SH-SY5Y (cell line): ENCODE measurements at regions not wholly inside any gene's neighbourhood (a gene's known extent, or its start where the extent isn't known, plus 50 kb on each side); places are given as distances from the start of the nearest gene placed in this dataset.

Experiments used
- GATA2 ChIP-seq: IDR thresholded peaks from 2 replicates; pipeline ENCODE4 v1.6.1; 2011; ENCODE audit warnings: mild to moderate bottlenecking, low read depth, low read length
- GATA3 ChIP-seq: IDR thresholded peaks from 2 replicates; pipeline ENCODE4 v1.6.1; 2011; ENCODE audit warnings: low read depth, mild to moderate bottlenecking, low read length, moderate library complexity

DNA sequence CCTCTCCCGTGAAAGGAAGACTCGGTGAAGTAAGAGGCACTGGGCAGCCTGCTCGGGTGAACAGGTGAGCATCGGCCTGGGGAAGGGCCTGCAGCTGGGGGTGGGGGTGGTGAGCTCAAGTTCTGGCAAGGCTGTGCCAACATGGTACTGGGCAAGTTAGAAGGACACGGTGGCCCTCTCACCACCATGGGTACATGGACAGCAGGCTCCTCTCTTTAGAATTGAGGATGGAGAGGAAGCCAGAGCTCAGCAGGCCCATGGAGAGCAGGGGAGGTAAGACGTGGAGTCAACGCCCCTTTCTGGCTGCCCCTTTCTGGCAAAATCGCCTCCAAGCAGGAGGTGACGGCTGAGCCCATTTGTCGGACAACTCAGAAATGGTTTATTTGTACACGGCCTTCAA is 135.6 kb downstream of the ANKRD60 start:
- TF ChIP-seq GATA2 (no peak), GATA3 (no peak)

DNA sequence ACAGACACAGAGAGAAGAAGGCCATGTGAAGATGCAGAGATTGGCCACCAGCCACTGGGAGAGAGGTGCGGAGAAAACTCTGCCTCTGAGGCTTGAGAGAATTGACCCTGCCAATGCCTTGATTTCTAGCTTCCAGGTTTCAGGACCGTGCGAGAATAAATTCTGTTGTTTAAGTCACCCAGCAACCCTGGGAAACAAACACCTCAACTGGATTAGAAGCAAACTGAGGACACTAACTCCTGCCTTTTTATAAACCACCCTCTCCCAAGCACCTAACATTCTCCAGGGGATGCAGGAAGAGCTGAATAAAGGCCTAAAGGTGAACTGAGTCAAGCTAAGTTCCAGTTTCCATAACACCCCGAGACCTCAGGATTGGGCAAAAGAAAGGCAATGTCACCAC is 136.1 kb downstream of the ANKRD60 start:
- TF ChIP-seq GATA2 (no peak), GATA3 (no peak)

DNA sequence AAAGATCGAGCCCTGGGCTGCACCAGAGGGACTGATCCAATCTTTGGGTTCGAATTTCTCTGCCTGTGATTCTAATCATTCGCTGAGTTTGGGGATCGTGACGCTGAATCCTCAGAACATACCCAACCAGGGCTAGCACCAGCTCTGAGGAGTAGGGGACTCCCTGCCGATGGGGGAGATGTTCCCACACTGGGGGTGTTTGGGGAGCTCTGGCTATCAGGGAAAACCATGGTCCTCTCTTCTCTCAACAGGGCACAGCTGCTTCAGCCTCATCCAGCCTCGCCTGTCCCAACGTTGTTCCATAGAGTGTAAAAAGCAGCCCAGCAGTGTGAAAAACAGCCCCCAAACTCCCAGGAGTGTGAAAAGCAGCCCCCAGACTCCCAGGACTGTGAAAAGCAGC is 136.6 kb downstream of the ANKRD60 start:
- TF ChIP-seq GATA2 (no peak), GATA3 (no peak)

DNA sequence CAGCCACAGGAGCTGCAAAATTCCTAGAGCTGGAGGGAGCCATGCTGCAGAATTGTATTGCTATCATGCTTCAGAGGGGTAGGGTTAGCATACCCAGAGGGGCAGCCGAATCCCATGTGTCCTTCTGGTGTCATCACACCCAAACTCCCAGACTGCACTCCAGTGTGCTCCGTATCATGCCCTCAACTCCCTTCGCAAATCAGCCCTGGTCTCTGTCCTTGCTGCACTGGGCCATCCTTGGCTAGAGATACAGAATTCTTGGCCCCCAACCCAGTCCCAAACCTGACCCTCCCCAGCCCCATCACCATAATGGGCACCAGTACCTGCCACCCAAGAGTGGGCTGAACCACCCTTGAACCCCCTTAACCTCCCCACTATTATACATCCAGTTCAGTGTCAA is 138.3 kb downstream of the ANKRD60 start:
- TF ChIP-seq GATA2 (no peak), GATA3 (no peak)

DNA sequence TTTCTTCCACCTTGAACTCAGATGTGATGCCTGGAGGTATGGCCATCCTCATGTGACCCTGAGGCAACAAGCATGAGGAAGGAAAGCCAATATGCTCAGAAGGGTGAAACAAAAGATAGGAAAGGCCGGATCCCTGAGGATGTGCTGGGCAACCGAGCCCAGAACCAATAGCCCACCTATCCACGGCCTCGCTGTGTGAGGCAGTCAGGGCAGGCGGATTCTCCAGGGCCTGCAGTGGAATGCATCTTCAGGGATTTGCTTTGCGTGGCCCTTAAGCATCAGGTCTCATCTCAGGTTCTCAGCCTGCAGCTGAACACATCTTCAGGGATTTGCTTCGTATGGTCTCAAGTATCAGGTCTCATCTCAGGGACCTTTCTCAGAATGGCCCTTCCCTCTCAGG is 139.8 kb downstream of the ANKRD60 start:
- no peak for TF ChIP-seq GATA2

DNA sequence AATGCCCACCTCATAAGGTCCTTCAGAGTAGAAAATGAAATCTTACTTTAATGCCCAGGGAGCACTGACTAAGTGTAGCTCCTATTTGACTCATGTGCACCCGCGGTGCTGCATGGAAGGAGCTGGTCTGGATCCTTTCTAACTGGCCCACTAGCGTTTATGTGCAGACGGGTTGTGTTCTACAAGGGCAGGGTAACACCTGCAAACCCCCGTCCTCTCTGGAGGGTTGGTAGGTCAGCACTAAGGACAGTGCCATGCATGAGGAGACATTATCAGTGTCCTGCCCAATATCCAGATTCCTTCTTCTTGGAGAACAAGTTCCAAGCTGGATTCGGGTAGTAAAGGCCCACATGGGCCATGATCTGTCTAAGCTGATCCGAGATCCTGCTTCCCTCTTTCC is 140.3 kb downstream of the ANKRD60 start:
- TF ChIP-seq GATA2 (no peak), GATA3 (no peak)

DNA sequence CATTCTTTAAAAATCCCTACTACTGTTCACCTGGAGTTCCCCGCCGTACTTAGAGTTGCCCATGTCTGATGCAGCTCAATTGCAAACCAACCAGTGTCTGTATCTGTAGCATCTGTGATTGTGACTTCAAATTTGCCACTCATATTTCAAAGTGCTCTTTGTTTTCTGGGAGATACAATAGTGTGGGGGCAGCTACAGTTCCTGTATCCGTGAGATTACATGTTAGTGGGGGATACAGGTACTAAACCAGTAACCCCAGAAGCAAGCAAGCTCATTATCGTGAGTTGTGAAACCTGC is 140.9 kb downstream of the ANKRD60 start:
- TF ChIP-seq GATA2 (no peak), GATA3 (no peak)

DNA sequence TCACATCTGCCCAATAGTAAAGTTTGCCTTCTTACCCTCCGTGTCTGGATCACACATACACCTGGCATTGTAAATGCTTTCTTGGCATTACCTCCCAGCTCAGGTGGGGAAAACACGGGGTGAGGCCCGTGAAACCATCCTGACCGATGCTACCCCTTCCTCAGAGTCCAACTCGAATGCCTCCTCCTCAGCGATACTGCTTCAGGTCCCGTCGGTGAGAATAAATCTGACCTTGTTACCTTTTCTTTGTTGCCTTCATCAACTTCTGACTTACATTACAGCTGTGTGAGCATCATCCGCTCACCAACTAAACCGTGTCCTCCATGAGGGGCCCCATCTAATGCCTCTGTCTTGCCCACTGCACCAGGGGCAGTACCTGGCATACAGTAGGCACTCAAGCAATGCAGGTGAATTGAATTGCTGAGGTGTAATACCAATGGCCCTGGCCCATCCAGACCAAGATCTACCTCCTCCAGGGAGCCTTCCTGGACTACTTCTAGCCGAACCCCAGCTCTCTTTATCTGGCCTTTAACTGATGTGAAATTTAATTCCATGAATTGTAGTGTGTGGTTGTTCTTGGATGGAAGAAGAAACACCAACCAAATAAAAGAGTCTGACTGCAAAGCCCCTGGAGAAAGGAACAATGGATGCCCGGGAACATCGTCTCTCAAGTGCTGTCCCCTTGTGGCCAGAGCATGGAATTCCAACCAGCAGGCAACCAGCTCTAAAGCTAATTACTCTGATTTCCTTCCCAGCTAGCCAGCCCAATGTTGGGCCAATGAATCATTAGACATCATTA is 141.5 kb downstream of the ANKRD60 start:
- no peak for TF ChIP-seq GATA3
- TF ChIP-seq GATA2 = no peak

DNA sequence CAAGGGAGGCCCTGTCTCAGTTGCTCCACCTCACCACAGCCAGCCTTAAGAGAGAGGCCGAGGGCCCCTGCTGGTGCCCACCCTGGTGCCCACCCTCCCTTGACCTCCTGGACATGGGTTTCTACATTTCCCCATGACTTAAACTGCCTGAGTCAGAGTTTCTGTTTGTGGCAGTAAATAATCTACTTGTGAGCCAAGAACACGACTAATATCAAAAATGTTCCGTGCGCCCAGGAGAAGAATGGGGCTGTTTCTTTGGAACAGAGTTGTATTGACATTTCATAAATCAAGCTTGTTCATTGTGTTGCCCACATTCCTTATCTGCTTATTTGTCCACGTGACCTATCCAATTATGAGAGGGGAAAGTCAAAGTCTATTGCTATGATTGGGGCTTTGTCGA is 143.5 kb downstream of the ANKRD60 start:
- no peak for TF ChIP-seq GATA3

DNA sequence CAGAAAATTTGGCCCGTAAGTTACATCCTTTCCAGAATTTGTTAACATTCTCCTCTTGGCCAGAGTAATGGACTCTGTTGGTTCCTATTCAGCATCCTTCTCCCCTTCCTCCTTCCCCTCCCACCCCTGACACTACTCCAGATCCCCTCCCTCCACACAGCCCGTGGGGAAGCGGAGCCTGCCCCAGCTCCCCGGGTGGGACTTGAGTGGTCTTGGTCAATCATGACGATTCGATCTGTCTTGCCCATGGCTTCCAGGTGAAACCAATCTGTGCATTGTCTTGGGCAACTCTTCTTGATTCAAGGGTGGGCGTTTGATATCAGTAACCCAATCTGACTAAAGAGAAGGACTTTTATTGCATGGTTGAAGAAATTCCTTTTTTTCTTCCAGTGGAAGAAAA is 143.9 kb downstream of the ANKRD60 start:
- TF ChIP-seq GATA2 = no peak
- no peak for TF ChIP-seq GATA3

DNA sequence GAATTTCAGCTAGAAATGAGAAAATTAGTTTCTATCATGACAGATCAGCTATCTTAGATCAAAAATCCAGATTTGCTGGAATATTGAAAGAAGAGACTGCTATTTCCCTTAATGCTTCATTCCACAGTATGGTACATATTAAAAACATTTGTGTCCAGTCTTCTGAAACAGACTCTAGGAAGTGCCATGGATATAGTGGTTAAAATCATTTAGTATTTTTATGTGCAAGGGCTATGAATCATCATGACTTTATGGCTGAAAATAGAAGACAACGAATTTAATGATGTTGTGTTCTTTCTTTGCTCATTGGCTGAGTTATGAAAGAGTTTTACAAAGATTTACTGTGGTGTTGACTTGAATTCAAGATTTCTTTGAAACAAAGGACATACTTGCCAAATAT is 146.6 kb downstream of the ANKRD60 start:
- TF ChIP-seq GATA2 = no peak

DNA sequence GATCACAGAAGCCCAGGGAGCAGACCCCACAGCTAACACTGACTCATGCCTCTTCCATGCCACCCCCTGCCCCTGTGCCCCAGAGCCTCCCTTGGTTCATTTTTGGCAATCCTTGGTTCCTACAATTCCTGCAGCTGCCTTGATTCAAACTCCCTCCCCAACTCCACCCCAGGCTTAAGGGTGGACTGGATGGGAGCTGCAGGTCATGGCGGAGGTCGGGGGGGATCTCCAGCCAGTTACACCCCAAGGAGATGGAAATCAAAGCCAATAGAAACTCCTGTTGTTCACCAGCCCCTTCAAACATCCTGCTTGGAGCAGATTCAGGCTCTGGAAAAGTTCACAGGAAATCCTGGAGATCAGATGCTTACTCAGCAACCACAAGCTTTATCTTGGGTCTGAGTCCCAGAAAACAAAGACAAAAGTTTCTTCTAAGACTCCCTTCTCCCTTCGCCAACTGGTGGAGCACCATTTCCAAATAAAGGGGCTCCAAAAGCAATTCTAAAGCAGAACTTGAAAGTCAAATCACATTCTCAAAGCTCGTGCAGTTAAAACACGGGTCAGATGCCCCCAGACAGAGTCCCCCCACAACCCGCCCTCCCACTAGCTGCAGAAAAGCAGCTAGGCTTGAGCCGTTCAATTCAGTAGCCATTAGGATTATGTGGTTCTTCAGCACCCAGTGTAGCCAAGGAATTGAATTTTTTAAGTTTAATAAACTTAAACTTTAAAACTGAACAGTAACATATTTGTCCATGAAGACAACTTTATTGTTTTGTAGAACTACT is 149.5 kb downstream of the ANKRD60 start:
- TF ChIP-seq GATA2 = no peak
- TF ChIP-seq GATA3 = no peak

DNA sequence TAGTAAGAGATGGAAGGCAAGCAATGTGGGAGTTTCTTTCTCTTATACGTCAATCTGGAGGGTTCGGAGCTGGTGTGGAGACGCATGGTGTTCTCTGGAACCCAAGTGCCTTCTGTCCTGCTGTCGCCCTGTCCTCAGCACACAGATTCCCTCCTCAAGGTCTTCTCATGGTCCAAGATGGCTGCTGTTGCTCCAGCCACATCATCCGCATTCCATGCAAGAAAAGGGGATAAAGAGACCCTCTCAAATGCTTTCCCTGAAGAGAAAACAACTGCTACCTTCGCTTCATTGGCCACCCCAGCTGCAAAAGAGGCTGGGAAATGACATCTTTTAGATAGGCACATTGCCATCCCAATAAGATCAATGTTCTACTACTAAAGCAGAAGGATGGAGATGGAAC is 151.2 kb downstream of the ANKRD60 start:
- TF ChIP-seq GATA2 (no peak), GATA3 (no peak)

DNA sequence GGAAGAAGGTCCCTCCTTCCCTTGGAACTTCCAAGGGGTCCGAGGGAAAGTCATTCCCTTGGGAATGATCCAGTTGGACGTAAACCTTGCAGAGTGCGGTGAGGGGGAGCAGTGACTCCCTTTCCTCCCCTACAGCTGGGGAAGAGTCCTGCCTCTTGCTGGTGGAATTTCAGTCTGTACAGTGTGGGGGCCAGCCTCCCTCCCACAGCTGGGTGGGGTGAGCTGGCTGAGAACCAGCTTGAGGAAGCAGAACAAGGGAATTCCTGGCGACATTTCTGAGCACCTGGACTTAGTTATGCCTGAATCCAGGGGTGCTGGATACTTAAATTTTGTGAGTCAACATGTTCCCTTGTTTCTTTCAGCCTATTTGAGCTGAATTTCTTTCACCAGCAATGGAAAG is 152.0 kb downstream of the ANKRD60 start:
- TF ChIP-seq GATA2 (no peak), GATA3 (no peak)

DNA sequence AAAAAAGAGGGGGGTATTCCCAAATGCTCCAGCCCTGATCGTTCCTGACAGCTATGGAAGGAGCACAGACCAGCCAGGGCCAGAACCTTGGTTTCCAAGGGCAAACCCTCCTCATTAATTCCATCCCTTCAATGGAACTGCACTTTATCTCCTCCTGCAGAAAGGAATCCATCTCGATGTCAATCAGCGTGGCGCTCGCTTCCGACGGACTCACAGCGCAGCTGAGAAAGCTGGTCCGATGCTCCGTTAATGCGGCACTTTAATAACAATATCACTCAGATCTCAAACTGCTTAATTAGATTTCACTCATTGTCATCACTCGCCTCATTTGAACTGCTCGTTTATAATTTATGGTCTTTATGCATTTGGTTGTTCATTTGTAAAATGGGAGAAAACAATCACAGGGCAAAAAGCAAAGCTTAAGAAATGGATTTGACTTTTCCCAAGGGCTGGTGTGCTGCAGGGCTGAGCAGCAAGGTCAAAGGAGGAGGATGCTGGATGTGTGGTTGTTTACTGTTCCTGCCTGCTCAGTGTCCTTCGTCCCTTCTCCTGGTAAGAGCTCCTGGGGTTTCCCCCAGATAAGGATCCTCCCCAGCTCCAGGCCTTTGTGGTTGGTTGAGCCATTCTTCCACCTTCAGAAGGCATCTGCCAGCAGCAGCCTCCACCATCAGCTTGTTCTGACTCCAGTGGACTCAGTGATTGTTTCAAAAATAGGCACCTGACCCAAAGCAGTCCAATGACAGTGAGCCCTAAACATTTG is 152.7 kb downstream of the ANKRD60 start:
- TF ChIP-seq GATA3 (peak; percentile 27; the same call in 1 of the 2 replicates), GATA2 (peak; percentile 64)
